Endometrium (tissue), 2 donors: ENCODE measurements at regions not wholly inside any gene's neighbourhood (a gene's known extent, or its start where the extent isn't known, plus 50 kb on each side); places are given as distances from the start of the nearest gene placed in this dataset.

ENCODE experiments used
- FAIRE-seq: peaks from 2 replicates; lab custom pipeline; 2012; peaks lifted over from hg19 to GRCh38; lab: Jason Lieb, UNC
- donor health status: control.
- donor health status: control.

GRCh38 chr4:58935332-58935731 is 1825.1 kb upstream of the IGFBP7 start:
- FAIRE-seq, result no peak

- no peak for FAIRE-seq
Observed at GRCh38 chr4:58936436-58936835, 1826.3 kb upstream of the IGFBP7 start.

DNA sequence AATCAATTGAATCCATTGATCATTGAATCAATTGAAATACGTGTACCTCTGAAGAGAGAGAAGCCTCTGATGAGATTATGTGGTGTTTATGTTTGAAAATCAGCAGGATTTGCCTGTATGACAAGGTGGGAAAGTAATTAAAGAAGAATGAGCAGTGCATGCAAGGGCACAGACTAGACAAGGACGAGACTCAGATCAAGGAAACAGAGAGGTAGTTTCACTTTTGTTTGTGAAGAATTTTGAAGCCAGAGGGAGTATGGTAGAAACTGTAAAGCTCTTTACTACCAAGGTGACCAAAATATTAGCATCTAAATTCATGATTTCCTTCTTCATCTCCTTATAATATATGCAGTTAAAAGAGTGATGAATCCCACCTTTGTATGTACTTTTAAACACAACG is 1830.0 kb upstream of the IGFBP7 start:
- no peak for FAIRE-seq

- FAIRE-seq, result no peak
Observed at GRCh38 chr4:58941286-58941685, 1831.1 kb upstream of the IGFBP7 start.

DNA sequence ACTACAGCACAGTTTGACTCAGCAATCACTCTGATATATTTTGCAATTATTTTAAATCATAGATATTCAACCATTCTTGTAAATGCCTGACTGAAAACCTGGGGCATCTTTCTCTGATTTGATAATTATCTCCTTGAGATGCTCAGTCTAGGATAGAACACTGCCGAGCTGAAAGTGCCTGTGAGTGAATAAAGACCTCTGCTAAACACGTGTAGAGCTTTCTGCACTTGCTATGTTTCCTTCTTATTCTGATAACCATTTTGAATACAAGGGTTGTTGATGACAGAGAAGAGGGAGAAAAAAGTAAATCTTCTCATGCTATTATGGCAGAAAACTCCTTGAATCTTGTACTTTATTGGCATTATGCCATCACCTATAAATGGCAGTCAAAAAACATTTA is 1843.4 kb upstream of the IGFBP7 start:
- FAIRE-seq, result no peak

- FAIRE-seq, result no peak
Observed at GRCh38 chr4:58957711-58958110, 1847.5 kb upstream of the IGFBP7 start.

GRCh38 chr4:58961283-58961682 is 1851.1 kb upstream of the IGFBP7 start:
- FAIRE-seq, result no peak

- FAIRE-seq, result no peak
Observed at GRCh38 chr4:58961925-58962324, 1851.7 kb upstream of the IGFBP7 start.

- FAIRE-seq, result no peak
Observed at GRCh38 chr4:58962424-58962823, 1852.2 kb upstream of the IGFBP7 start.

DNA sequence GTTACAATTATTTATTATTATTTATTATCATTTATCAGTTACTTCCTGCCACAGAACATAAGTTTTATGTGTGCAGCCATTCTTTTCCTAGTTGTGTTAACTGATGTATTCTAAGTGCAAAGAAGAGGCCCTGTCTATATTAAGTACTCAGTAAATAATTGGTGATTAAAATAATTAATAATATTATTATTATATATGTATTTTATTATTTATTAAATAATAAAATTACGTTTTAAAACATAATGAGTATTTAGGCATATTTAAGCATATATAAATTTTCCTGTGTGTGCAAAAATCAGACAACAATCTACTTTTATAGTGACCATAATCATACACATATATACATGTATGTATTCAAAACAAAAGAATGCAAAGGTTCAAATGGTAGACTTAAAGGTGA is 1871.6 kb upstream of the IGFBP7 start:
- no peak for FAIRE-seq

DNA sequence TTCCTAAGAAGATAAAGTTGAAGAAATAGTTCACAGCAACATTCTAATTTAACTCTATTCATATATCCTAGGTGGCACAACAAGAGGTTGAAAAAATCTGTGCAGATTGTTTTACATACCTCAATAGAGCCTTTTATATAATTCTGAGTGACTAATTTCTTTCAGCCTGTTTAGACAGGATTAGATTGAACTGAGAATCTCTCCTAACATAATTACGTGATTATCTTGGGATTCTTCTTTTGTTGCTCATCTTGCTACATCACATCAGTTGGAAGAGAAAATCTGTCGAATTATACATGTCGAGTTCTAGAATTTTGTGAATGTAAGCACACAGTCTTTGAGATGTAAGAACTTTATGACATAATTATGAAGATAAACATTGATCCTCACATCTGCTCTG is 1873.7 kb upstream of the IGFBP7 start:
- no peak for FAIRE-seq

GRCh38 chr4:59002148-59002547 is 1892.0 kb upstream of the IGFBP7 start:
- FAIRE-seq, result no peak

DNA sequence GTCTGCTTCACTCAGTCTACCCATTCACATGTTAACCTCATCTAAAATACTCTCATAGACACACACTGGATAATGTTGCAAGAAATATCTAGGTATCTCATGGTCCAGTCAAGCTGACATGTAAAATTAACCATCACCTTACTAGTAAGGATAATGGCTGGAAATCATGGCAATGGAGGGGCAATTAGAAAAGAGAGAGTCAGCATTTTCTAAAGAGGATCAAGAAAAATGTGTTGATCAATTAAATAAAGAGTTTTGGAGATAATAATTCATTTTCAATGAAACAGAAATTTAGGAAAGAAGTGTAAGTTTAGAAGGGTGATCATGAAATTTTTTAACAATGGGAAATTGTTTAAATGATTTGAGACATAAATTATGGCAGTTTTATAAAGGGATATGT is 1914.1 kb upstream of the IGFBP7 start:
- no peak for FAIRE-seq

DNA sequence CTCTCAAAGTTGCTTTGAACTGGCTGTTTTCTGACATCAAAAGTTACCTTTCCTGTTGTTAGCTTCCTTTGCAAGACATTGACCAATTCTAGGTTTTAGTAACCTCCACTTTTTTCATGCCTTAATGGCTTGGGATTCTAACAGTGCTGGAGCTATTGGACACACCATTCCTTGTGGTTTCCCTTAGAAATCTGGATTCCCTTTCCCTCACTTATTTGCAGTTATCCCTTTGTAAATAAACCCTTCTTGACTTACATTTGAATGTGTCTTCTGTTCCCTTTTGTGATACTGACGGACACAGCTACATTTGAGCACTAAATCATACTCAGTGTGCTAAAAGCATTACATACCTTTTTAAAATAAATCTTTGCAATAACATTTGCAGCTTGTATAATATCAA is 1927.6 kb upstream of the IGFBP7 start:
- FAIRE-seq, result no peak

DNA sequence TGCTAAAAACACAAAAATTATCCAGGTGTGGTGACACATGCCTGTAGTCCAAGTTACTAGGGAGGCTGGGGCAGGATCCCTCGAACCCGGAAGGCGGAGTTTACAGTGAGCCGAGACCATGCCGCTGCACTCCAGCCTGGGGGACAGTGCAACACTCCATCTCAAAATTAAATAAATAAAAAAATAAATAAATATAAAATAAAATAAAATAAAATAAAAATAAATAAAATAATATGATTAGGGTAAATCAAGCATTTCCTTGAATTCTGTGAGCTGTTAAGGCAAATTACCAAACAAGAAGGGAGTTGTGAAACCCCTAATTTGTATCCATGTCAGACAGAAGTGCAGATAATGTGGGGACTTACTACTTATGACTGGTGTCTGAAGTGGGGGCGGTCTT is 1928.9 kb upstream of the IGFBP7 start:
- FAIRE-seq, result no peak

- FAIRE-seq, result no peak
Observed at GRCh38 chr4:59044286-59044900, 1934.2 kb upstream of the IGFBP7 start.

- no peak for FAIRE-seq
Observed at GRCh38 chr4:59054086-59054485, 1943.9 kb upstream of the IGFBP7 start.

GRCh38 chr4:59057804-59058203 is 1947.6 kb upstream of the IGFBP7 start:
- FAIRE-seq, result no peak

DNA sequence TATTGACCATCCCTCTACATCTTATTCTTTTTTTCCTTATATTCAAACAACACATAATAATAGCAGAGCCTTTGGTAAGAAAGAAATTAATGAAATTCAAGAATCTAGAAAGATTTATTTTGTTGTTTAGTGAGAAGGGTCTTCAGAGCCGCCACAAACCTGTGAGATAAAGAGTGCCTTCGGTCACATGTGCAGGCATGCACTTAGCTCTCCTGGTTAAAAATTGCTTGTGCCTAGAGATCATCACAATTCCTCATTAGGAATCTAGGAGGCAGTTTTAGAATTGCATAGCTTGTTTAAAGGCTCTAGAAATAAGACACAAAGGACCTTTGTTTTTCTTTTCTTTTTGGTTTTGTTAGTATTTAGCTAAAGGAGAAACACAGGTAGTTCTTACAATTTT is 1948.4 kb upstream of the IGFBP7 start:
- no peak for FAIRE-seq

DNA sequence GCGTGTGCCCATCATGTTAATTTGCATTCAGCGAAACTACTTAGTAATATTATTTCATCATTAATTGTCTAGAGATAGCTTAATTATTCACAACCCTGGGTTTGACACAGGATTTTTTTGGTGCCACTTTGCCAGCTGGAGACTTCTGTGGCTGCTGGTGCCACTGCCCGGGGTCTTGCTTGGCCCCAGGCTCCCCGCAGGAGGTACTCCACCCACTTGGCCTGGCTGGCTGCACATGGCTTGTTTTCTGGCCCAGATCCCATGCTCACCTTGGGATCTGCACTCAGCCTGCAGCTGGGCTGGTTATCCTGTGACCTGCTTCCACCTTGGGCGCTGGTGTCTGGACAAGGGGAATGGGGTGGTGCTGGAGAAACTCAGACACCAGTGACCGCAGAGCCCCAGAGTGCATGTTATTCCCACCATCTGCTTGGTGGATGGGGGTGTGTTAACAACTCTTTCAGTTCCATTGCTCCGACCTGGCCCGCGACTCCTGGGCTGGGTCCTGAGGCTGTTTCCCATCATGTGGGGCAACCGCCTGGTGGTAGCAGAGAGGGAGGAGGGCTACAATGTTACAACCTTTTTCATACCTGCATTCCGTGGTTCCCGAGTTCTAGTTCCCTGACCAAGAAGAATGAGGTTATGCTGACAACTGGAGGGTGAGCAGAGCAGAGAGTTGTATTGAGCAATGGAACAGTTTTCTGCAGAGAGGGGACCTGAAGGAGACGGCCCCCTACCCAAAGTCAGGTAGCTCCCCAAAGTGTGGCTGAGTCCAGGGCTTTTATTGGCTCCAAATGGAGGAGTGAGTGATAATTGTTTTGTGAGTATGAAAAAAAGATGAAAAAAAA is 1950.0 kb upstream of the IGFBP7 start:
- no peak for FAIRE-seq

- FAIRE-seq, result no peak
Observed at GRCh38 chr4:59060895-59061294, 1950.7 kb upstream of the IGFBP7 start.

GRCh38 chr4:59063015-59063720 is 1953.0 kb upstream of the IGFBP7 start:
- FAIRE-seq, result no peak

DNA sequence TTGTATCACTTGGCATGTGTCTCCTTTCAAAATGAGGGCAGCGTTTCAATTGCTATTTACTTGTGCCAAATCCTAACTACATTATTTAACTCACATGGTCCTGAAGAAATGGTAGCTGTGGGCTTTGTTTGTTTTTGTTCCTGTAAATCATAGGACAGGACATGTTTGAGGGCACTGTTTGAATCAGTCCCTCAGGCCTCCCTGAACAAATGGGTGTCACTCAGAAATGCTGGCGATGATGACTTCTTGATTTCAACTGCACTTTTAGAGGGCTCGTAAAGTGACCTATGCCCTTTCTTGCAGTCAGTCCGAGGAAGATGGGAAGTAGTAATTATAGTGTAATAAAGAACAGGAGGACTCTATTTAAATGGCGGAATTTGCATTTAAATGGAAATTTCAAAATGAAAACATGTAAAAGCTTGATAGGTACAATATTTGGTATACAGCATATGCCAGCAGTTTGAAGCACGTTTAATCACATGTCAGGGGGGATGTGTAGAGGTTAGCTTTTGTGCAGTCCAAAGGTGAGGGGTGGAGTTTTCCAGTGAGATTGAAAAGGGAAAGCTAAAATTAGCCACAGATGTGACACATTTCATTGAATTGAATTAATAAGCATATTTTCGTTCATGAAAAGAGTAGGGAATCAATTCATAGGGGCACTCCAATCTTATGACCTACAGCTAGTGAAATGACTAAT is 1958.7 kb upstream of the IGFBP7 start:
- no peak for FAIRE-seq
